CD4-positive, alpha-beta T cell (primary cell): ENCODE measurements at regions not wholly inside any gene's neighbourhood (a gene's known extent, or its start where the extent isn't known, plus 50 kb on each side); places are given as distances from the start of the nearest gene placed in this dataset.

Experiments
- ATAC-seq: fragments of 200-7000 bp; cut with Tn5 transposase; one replicate; pipeline ENCODE4 v1.10.0; 2022; ENCODE audit warnings: mild to moderate bottlenecking; ENCODE audit not compliant: poor library complexity
- CTCF ChIA-PET: fragments of 350-600 bp; sonication (Branson Sonifier 250); formaldehyde crosslinking; loops from one replicate; lab custom pipeline; 2021; ENCODE audit warnings: antibody characterized with exemption, inconsistent platforms; lab: Charles Lee
- POLR2A ChIA-PET: fragments of 350-600 bp; sonication (Branson Sonifier 250); formaldehyde crosslinking; loops from one replicate; lab custom pipeline; 2021; ENCODE audit warnings: antibody characterized with exemption, inconsistent platforms; lab: Charles Lee
- DNase-seq, 14 experiments: peaks; one replicate each; pipeline ENCODE4 v3.0.0-alpha.2; 2013 to 2020; ENCODE audit warnings: mixed read lengths in 2 of 14
- H3K27ac ChIP-seq, 2 donors: one replicate each; pipeline versions ENCODE4 v1.5.1 to v1.7.0; 2013; ENCODE audit warnings: low read length in 2 of 2, low read depth in 1 of 2, mild to moderate bottlenecking in 1 of 2
- H3K27me3 ChIP-seq, 2 experiments: 1 replicate in 1 of 2; 2 replicates in 1 of 2; pipeline versions ENCODE4 v1.6.1 to v1.7.0; 2013; ENCODE audit warnings: low read length in 2 of 2, control low read depth in 1 of 2, mild to moderate bottlenecking in 1 of 2, moderate library complexity in 1 of 2; ENCODE audit not compliant: insufficient read depth in 2 of 2, control insufficient read depth in 1 of 2
- H3K36me3 ChIP-seq: one replicate; pipeline ENCODE4 v1.6.1; 2013; ENCODE audit warnings: low read length, control low read depth; ENCODE audit not compliant: insufficient read depth
- H3K4me1 ChIP-seq: one replicate; pipeline ENCODE4 v1.6.1; 2013; ENCODE audit warnings: low read length, control low read depth; ENCODE audit not compliant: insufficient read depth
- H3K4me3 ChIP-seq: one replicate; pipeline ENCODE4 v1.5.1; 2013; ENCODE audit warnings: mild to moderate bottlenecking, low read length, moderate library complexity
- H3K9me3 ChIP-seq, 2 experiments: 1 replicate in 1 of 2; 2 replicates in 1 of 2; pipeline versions ENCODE4 v1.6.1 to v1.7.0; 2013; ENCODE audit warnings: low read length in 2 of 2, mild to moderate bottlenecking in 2 of 2, control low read depth in 1 of 2, moderate library complexity in 1 of 2; ENCODE audit not compliant: control insufficient read depth in 1 of 2, insufficient read depth in 1 of 2
- H3K27ac Mint-ChIP-seq: one replicate; pipeline ENCODE4 v1.8.0; 2020; ENCODE audit warnings: mixed read lengths
- H3K27me3 Mint-ChIP-seq: one replicate; pipeline ENCODE4 v1.8.0; 2021; ENCODE audit warnings: mixed read lengths
- H3K36me3 Mint-ChIP-seq: one replicate; pipeline ENCODE4 v1.8.0; 2021; ENCODE audit warnings: low read depth, mixed read lengths
- H3K4me1 Mint-ChIP-seq: one replicate; pipeline ENCODE4 v1.8.0; 2021; ENCODE audit warnings: low read depth, mixed read lengths
- H3K4me3 Mint-ChIP-seq: one replicate; pipeline ENCODE4 v1.8.0; 2020; ENCODE audit warnings: mild to moderate bottlenecking, mixed read lengths
- H3K9me3 Mint-ChIP-seq: one replicate; pipeline ENCODE4 v1.8.0; 2020; ENCODE audit warnings: mixed read lengths
- intact Hi-C, 2 experiments: fragments of 100-400 bp; cut with DNase I in 1 of 2; cut with micrococcal nuclease in 1 of 2; formaldehyde crosslinking; loops; one replicate each; pipeline versions ENCODE4 v1.15.1 to v1.9.0; 2023 to 2025; cut with DNase I, micrococcal nuclease
- TF ChIP-seq, protein P1 (sequence below): fragments of 200-600 bp; IDR thresholded peaks from one replicate; pipeline ENCODE4 v1.8.0; 2022; ENCODE audit warnings: antibody characterized with exemption, mild to moderate bottlenecking

- TF ChIP-seq, protein P1, sequence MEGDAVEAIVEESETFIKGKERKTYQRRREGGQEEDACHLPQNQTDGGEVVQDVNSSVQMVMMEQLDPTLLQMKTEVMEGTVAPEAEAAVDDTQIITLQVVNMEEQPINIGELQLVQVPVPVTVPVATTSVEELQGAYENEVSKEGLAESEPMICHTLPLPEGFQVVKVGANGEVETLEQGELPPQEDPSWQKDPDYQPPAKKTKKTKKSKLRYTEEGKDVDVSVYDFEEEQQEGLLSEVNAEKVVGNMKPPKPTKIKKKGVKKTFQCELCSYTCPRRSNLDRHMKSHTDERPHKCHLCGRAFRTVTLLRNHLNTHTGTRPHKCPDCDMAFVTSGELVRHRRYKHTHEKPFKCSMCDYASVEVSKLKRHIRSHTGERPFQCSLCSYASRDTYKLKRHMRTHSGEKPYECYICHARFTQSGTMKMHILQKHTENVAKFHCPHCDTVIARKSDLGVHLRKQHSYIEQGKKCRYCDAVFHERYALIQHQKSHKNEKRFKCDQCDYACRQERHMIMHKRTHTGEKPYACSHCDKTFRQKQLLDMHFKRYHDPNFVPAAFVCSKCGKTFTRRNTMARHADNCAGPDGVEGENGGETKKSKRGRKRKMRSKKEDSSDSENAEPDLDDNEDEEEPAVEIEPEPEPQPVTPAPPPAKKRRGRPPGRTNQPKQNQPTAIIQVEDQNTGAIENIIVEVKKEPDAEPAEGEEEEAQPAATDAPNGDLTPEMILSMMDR: no peak
- Histone ChIP-seq H3K4me1 (no peaks in the 10 kb centered on the region), H3K36me3 (no peaks in the 10 kb centered on the region), H3K4me3 (no peak overlapping the region), H3K27me3 (no peaks in the 10 kb centered on the region), H3K9me3 (no peaks in the 10 kb centered on the region), H3K27ac (no peak overlapping the region)
- no peaks in the 10 kb centered on the region for H3K9me3 Mint-ChIP-seq
- H3K4me3 Mint-ChIP-seq: no peak overlapping the region
- H3K36me3 Mint-ChIP-seq: no peaks in the 10 kb centered on the region
- ATAC-seq (no peak), DNase-seq (no peak)
- no peaks in the 10 kb centered on the region for H3K27me3 Mint-ChIP-seq
- H3K27ac Mint-ChIP-seq: no peak overlapping the region
- intact Hi-C loops: no loop called here
- H3K4me1 Mint-ChIP-seq: no peaks in the 10 kb centered on the region
- ChIA-PET POLR2A (no interaction called here), CTCF (no interaction called here)
Observed at GRCh38 chr6:122109075-122109474, 290.4 kb upstream of the HSF2 start.

- Mint-ChIP-seq H3K4me1 (no peaks in the 10 kb centered on the region), H3K27ac (no peak overlapping the region), H3K9me3 (peaks cover under 1% of the 10 kb centered on the region), H3K27me3 (no peaks in the 10 kb centered on the region), H3K4me3 (no peak overlapping the region), H3K36me3 (no peaks in the 10 kb centered on the region)
- POLR2A ChIA-PET: no interaction called here
- H3K4me3 ChIP-seq: no peak overlapping the region
- H3K9me3 ChIP-seq: no peaks in the 10 kb centered on the region
- ATAC-seq (no peak), DNase-seq (no peak)
- H3K27ac ChIP-seq: no peak overlapping the region
- CTCF ChIA-PET: no interaction called here
- TF ChIP-seq, protein P1: no peak
- intact Hi-C loops: no loop called here
- no peaks in the 10 kb centered on the region for H3K27me3 ChIP-seq
- no peaks in the 10 kb centered on the region for H3K4me1 ChIP-seq
- H3K36me3 ChIP-seq: no peaks in the 10 kb centered on the region
Observed at GRCh38 chr6:122114717-122115116, 284.7 kb upstream of the HSF2 start.

DNA sequence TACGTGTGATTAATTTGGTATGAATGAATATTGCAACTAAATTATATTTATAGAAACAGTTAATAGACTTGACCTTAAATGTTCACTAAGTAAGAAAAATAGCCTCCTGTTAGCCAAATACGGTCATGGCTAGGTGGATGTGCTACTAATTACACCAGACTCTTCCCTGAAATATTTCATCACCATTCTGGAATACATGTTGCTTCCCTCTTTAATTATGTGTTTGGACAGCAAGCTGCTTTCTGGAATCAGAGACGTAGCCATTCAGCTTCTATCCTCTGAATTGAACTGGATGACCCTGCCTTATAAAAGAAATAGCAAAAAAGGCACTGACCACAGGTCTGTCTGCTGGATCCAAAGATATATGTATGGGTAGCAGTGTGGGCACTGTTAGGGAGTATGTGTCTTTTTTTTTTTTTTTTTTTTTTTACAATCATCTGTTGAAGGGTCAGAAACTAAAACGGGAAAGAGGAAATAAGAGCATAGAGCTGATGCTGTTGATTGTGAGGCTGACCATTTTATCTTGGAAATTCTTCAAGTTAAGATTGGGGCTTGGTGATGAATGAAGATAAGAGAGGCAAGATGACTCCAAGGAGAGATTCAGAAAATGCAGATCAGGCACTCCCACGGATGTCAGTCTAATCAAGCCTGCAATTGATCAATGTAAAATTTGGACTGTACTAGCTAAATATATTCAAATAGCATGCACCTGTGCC lies 283.2 kb upstream of the HSF2 start:
- Mint-ChIP-seq H3K4me1 (no peaks in the 10 kb centered on the region), H3K36me3 (no peaks in the 10 kb centered on the region), H3K27ac (no peak overlapping the region), H3K4me3 (no peak overlapping the region), H3K9me3 (peaks cover 3% of the 10 kb centered on the region), H3K27me3 (no peaks in the 10 kb centered on the region)
- intact Hi-C loops: no loop called here
- TF ChIP-seq, protein P1: no peak
- ChIA-PET CTCF (no interaction called here), POLR2A (no interaction called here)
- DNase-seq: no peak
- Histone ChIP-seq H3K9me3 (no peaks in the 10 kb centered on the region), H3K36me3 (no peaks in the 10 kb centered on the region), H3K27ac (no peak overlapping the region), H3K4me1 (no peaks in the 10 kb centered on the region), H3K27me3 (no peaks in the 10 kb centered on the region), H3K4me3 (no peak overlapping the region)
- no peak for ATAC-seq
